ENCODE measurements at regions not wholly inside any gene's neighbourhood (a gene's known extent, or its start where the extent isn't known, plus 50 kb on each side); places are given as distances from the start of the nearest gene placed in this dataset.
"Not testable (repeated sequence)": the region's sequence is repeated elsewhere in the genome, so short reads cannot be mapped to it uniquely, and the experiment has no call there.

- TF ChIP-seq, protein P1, sequence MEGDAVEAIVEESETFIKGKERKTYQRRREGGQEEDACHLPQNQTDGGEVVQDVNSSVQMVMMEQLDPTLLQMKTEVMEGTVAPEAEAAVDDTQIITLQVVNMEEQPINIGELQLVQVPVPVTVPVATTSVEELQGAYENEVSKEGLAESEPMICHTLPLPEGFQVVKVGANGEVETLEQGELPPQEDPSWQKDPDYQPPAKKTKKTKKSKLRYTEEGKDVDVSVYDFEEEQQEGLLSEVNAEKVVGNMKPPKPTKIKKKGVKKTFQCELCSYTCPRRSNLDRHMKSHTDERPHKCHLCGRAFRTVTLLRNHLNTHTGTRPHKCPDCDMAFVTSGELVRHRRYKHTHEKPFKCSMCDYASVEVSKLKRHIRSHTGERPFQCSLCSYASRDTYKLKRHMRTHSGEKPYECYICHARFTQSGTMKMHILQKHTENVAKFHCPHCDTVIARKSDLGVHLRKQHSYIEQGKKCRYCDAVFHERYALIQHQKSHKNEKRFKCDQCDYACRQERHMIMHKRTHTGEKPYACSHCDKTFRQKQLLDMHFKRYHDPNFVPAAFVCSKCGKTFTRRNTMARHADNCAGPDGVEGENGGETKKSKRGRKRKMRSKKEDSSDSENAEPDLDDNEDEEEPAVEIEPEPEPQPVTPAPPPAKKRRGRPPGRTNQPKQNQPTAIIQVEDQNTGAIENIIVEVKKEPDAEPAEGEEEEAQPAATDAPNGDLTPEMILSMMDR (IDR thresholded peaks at IDR 0.05; ENCODE audit: extremely low read depth, missing control alignments), result no peak
- DNase-seq (ENCODE audit: low spot score), result no peak
These were observed 290.0 kb upstream of the PIK3R1 start for GRCh38 chr5:67925511-67925910.

DNA sequence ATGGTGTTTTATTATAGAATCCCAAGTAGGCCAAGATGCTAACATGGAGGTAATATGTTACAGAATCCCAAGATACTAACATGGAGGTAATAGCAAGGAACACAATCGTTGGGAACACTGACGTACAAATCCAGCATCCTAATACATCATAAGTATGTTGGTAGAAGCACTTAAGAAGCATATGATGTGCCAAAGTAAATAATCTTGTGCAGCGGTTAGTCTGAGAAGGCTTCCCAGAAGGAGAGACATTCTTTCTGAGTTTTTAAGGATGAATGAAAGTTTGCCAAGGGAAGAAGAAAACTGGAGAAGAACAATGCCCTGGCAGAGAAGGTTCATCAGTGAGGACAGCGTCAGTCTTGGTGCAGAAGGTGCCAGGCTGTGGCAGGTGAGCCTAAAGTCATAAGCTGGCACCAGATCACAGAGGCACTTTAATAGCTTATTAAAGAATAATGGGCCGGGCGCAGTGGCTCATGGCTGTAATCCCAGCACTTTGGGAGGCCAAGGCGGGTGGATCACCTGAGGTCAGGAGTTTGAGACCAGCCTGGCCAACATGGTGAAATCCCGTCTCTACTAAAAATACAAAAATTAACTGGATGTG is 294.5 kb upstream of the PIK3R1 start:
- DNase-seq (ENCODE audit: low spot score), result no peak
- TF ChIP-seq, protein P1 (IDR thresholded peaks at IDR 0.05; ENCODE audit: extremely low read depth, missing control alignments), result no peak

DNA sequence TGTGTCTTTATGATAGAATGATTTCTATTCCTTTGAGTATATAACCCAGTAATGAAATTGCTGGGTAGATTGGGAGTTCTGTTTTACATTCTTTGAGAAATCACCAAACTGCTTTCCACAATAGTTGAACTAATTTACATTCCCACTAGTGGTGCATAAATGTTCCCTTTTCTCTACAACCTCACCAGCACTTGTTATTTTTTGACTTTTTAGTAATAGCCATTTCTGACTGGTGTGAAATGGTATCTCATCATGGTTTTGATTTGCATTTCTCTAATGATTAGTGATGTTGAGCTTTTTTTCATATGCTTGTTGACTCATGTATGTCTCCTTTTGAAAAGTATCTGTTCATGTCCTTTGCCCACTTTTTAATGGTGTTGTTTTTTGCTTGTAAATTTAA is 296.0 kb upstream of the PIK3R1 start:
- DNase-seq (ENCODE audit: low spot score), result not testable (repeated sequence)

- no peak for DNase-seq (ENCODE audit: low spot score)
- TF ChIP-seq, protein P1 (IDR thresholded peaks at IDR 0.05; ENCODE audit: extremely low read depth, missing control alignments), result no peak
These were observed 298.0 kb upstream of the PIK3R1 start for GRCh38 chr5:67917561-67917960.

GRCh38 chr5:67910546-67910945 is 305.0 kb upstream of the PIK3R1 start:
- TF ChIP-seq, protein P1 (IDR thresholded peaks at IDR 0.05; ENCODE audit: extremely low read depth, missing control alignments), result no peak
- DNase-seq (ENCODE audit: low spot score), result no peak

GRCh38 chr5:67908126-67908765 is 307.3 kb upstream of the PIK3R1 start:
- no peak for DNase-seq (ENCODE audit: low spot score)
- TF ChIP-seq, protein P1 (IDR thresholded peaks at IDR 0.05; ENCODE audit: extremely low read depth, missing control alignments), result no peak

DNA sequence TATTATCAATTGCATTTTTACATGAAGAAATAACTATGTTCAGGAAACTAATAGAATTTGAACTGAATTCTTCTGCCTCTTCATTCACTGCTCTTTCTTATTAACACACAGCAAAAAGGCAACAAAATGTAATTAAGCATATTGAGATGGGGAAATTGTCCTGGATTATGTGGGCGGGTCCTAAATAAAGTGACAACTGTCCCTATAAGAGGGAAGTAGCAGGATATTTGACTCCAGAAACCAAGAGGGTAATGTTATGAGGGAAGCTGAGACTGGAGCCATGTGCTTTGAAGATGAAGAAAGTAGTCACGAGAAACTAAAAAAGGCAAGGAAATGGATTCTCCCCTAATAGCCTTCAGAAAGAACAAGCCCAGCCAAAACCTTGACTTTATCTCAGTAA is 311.2 kb upstream of the PIK3R1 start:
- no peak for DNase-seq (ENCODE audit: low spot score)
- TF ChIP-seq, protein P1 (IDR thresholded peaks at IDR 0.05; ENCODE audit: extremely low read depth, missing control alignments), result no peak

DNA sequence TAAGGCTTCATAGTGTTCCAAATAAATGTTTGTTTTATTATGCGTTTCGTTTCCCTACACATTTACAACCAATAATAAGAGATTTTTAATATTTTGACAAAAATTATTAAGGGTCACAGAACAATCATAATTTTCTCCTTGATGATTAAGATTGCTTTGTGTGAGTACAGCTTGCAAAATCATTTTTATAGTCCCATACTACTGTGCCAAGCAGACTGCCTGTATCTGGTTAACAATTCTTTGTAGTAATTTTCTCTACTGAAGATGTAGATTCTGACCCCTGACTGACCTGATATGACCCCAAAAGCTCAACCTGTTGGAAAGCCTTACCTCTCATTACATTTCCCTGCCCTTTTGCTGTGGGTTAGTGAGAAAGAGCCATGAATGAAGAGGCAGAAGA is 311.9 kb upstream of the PIK3R1 start:
- no peak for DNase-seq (ENCODE audit: low spot score)
- TF ChIP-seq, protein P1 (IDR thresholded peaks at IDR 0.05; ENCODE audit: extremely low read depth, missing control alignments), result no peak

Measured in GM20000 (cell line).